Uterus (tissue), 2 donors: ENCODE measurements at regions not wholly inside any gene's neighbourhood (a gene's known extent, or its start where the extent isn't known, plus 50 kb on each side); places are given as distances from the start of the nearest gene placed in this dataset.

ENCODE experiments used
- POLR2A ChIP-seq, 2 donors: fragments of 450-650 bp; IDR thresholded peaks; one replicate each; pipeline ENCODE4 v1.6.1; 2016; ENCODE audit warnings: antibody characterized with exemption in 2 of 2, mild to moderate bottlenecking in 1 of 2, moderate library complexity in 1 of 2
- TF ChIP-seq, protein P1 (sequence below), 4 experiments: fragments of 200-600 bp in 2 of 4; fragments of 450-650 bp in 2 of 4; sonication (generic) in 2 of 4; IDR thresholded peaks; one replicate each; pipeline ENCODE4 v1.5.1; 2016 to 2019; ENCODE audit warnings: antibody characterized with exemption in 4 of 4, mild to moderate bottlenecking in 2 of 4, moderate library complexity in 1 of 4

DNA sequence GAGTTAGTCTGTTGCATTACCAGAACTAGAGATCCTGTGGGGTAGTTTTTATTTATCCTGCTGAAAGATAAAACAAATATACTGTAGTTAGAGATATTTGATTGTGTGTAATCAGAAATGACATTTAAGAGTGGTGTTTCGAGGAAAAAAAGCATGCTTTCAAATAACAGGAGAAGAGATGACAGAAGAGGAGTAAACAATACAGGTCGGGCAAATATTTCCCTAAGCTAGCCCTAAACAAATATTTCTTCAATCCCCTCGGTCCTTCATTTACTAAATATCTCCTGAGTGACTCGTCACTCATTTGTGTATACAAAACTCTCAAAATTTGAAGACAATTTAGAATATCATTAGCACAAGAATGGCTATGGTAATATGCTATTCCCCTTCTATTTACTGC lies 219.7 kb upstream of the FERD3L start:
- TF ChIP-seq POLR2A (IDR thresholded peaks at IDR 0.05), result no peak
- TF ChIP-seq, protein P1, sequence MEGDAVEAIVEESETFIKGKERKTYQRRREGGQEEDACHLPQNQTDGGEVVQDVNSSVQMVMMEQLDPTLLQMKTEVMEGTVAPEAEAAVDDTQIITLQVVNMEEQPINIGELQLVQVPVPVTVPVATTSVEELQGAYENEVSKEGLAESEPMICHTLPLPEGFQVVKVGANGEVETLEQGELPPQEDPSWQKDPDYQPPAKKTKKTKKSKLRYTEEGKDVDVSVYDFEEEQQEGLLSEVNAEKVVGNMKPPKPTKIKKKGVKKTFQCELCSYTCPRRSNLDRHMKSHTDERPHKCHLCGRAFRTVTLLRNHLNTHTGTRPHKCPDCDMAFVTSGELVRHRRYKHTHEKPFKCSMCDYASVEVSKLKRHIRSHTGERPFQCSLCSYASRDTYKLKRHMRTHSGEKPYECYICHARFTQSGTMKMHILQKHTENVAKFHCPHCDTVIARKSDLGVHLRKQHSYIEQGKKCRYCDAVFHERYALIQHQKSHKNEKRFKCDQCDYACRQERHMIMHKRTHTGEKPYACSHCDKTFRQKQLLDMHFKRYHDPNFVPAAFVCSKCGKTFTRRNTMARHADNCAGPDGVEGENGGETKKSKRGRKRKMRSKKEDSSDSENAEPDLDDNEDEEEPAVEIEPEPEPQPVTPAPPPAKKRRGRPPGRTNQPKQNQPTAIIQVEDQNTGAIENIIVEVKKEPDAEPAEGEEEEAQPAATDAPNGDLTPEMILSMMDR (IDR thresholded peaks at IDR 0.05), result no peak
